Ascending aorta (tissue), 2 donors: ENCODE measurements at regions not wholly inside any gene's neighbourhood (a gene's known extent, or its start where the extent isn't known, plus 50 kb on each side); places are given as distances from the start of the nearest gene placed in this dataset.

Experiments
- DNase-seq, 2 donors: peaks; one replicate each; pipeline ENCODE4 v3.0.0-alpha.2; 2019; ENCODE audit warnings: low spot score in 2 of 2
- H3K27ac ChIP-seq, 2 donors: fragments of 200-600 bp; sonication (generic); one replicate each; pipeline ENCODE4 v1.5.1; 2016 to 2017; ENCODE audit warnings: mild to moderate bottlenecking in 1 of 2
- H3K27me3 ChIP-seq: fragments of 200-600 bp; sonication (generic); one replicate; pipeline ENCODE4 v1.5.1; 2017
- H3K36me3 ChIP-seq, 2 donors: fragments of 200-600 bp; sonication (generic); one replicate each; pipeline ENCODE4 v1.5.1; 2016
- H3K4me1 ChIP-seq, 2 donors: fragments of 200-600 bp; sonication (generic); one replicate each; pipeline ENCODE4 v1.5.1; 2016 to 2017; ENCODE audit warnings: mild to moderate bottlenecking in 1 of 2
- H3K4me3 ChIP-seq, 2 donors: fragments of 200-600 bp; sonication (generic); one replicate each; pipeline ENCODE4 v1.5.1; 2016 to 2017; ENCODE audit warnings: mild to moderate bottlenecking in 1 of 2
- H3K9me3 ChIP-seq, 2 donors: fragments of 200-600 bp; sonication (generic); one replicate each; pipeline ENCODE4 v1.5.1; 2016
- intact Hi-C: fragments of 100-400 bp; cut with DNase I; formaldehyde crosslinking; loops from one replicate; pipeline ENCODE4 v1.15.1; 2023
- TF ChIP-seq, protein P1 (sequence below), 3 experiments: fragments of 200-600 bp in 2 of 3; fragments of 450-650 bp in 1 of 3; sonication (generic) in 2 of 3; IDR thresholded peaks; one replicate each; pipeline ENCODE4 v1.5.1; 2016 to 2019; ENCODE audit warnings: antibody characterized with exemption in 3 of 3, mild to moderate bottlenecking in 1 of 3, moderate library complexity in 1 of 3

DNA sequence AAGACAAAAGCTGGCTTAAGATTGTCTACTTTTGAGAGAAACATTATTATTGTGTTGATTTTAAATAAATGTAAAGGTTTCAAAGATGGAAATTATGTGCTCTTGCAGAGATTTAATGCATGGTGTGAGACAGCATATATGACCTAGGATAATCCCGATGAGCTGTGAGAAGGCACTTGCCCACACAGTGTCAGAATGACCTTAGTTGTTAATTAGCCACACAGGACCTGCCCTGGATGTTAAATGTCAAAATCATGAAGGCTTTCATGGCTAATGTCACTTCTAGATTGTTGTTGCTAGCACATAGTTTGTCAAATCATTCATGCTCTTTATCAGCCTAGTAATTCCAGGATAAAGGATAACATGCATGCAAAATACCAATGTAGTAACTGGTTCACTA, 135.3 kb upstream of the GAP43 start:
- no peak for DNase-seq
- Histone ChIP-seq H3K9me3 (no peaks in the 10 kb centered on the region), H3K36me3 (no peaks in the 10 kb centered on the region), H3K4me1 (no peaks in the 10 kb centered on the region), H3K4me3 (no peak overlapping the region), H3K27me3 (no peaks in the 10 kb centered on the region), H3K27ac (no peak overlapping the region)
- intact Hi-C loops, result no loop called here
- TF ChIP-seq, protein P1, sequence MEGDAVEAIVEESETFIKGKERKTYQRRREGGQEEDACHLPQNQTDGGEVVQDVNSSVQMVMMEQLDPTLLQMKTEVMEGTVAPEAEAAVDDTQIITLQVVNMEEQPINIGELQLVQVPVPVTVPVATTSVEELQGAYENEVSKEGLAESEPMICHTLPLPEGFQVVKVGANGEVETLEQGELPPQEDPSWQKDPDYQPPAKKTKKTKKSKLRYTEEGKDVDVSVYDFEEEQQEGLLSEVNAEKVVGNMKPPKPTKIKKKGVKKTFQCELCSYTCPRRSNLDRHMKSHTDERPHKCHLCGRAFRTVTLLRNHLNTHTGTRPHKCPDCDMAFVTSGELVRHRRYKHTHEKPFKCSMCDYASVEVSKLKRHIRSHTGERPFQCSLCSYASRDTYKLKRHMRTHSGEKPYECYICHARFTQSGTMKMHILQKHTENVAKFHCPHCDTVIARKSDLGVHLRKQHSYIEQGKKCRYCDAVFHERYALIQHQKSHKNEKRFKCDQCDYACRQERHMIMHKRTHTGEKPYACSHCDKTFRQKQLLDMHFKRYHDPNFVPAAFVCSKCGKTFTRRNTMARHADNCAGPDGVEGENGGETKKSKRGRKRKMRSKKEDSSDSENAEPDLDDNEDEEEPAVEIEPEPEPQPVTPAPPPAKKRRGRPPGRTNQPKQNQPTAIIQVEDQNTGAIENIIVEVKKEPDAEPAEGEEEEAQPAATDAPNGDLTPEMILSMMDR (IDR thresholded peaks at IDR 0.05), result no peak

DNA sequence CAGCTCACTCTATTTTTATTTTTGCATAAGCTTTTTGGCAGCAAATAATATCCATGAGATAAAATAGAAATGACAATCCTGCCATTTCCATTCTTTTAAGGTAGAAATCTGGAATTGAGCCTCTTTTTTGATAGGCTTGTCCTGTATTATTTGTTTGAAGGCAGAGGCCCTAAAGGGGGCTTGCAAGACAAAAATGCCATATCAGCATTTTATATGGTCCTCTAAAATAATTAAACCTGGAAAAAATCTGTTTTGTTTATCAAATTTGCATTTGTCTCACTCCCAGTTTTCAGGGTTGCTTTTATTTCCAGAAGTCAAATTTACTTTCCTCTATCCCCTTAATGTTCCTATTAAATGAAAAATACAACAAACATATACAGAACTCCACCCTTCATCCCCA, 134.9 kb upstream of the GAP43 start:
- no peak for DNase-seq
- TF ChIP-seq, protein P1 (IDR thresholded peaks at IDR 0.05), result no peak

GRCh38 chr3:115494826-115495225, 128.5 kb upstream of the GAP43 start:
- intact Hi-C loops, result no loop called here
- H3K27ac ChIP-seq, result no peak overlapping the region
- H3K36me3 ChIP-seq, result no peaks in the 10 kb centered on the region
- H3K4me1 ChIP-seq, result no peaks in the 10 kb centered on the region
- no peaks in the 10 kb centered on the region for H3K27me3 ChIP-seq
- no peaks in the 10 kb centered on the region for H3K9me3 ChIP-seq
- no peak for DNase-seq
- TF ChIP-seq, protein P1 (IDR thresholded peaks at IDR 0.05), result no peak
- no peak overlapping the region for H3K4me3 ChIP-seq

More for the DNA sequence above, 134.9 kb upstream of the GAP43 start:
- H3K36me3 ChIP-seq, result no peaks in the 10 kb centered on the region
- H3K4me1 ChIP-seq, result no peaks in the 10 kb centered on the region
- H3K27ac ChIP-seq, result no peak overlapping the region
- no peaks in the 10 kb centered on the region for H3K9me3 ChIP-seq
- H3K27me3 ChIP-seq, result no peaks in the 10 kb centered on the region
- intact Hi-C loops, result no loop called here
- no peak overlapping the region for H3K4me3 ChIP-seq

DNA sequence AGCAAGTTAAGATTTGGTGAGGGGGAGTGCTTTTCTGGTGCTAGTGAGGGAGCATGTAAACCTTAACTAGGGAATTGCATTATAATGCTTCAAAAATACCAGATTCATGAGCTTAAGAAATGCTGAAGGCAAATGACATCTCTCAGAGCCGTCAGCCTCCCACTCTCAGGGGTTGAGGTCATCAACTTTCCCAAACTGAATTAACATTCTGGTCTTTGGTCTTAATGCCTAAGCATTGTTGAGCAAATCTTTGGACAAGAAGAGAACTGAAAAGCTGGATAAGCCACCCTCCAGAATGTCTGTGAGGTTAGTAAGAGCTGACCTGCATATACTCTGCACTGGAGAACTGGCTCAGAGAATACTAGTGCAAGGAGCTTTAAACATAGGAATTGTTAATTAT, 124.9 kb upstream of the GAP43 start:
- H3K9me3 ChIP-seq, result no peaks in the 10 kb centered on the region

GRCh38 chr3:115498898-115499297, 124.4 kb upstream of the GAP43 start:
- no peak for DNase-seq
- TF ChIP-seq, protein P1 (IDR thresholded peaks at IDR 0.05), result no peak
- H3K4me3 ChIP-seq, result no peak overlapping the region
- H3K9me3 ChIP-seq, result no peaks in the 10 kb centered on the region
- no peaks in the 10 kb centered on the region for H3K27me3 ChIP-seq
- H3K4me1 ChIP-seq, result no peaks in the 10 kb centered on the region
- H3K27ac ChIP-seq, result no peak overlapping the region
- H3K36me3 ChIP-seq, result no peaks in the 10 kb centered on the region
- intact Hi-C loops, result no loop called here

More for the DNA sequence above, 124.9 kb upstream of the GAP43 start:
- Histone ChIP-seq H3K27ac (no peak overlapping the region), H3K4me3 (no peak overlapping the region), H3K27me3 (no peaks in the 10 kb centered on the region), H3K4me1 (no peaks in the 10 kb centered on the region), H3K36me3 (no peaks in the 10 kb centered on the region)
- no peak for DNase-seq
- TF ChIP-seq, protein P1 (IDR thresholded peaks at IDR 0.05), result no peak
- intact Hi-C loops, result no loop called here

- no peaks in the 10 kb centered on the region for H3K27me3 ChIP-seq
- no peaks in the 10 kb centered on the region for H3K36me3 ChIP-seq
- intact Hi-C loops, result no loop called here
- no peak for DNase-seq
- H3K27ac ChIP-seq, result no peak overlapping the region
- TF ChIP-seq, protein P1 (IDR thresholded peaks at IDR 0.05), result no peak
- no peak overlapping the region for H3K4me3 ChIP-seq
- H3K4me1 ChIP-seq, result no peaks in the 10 kb centered on the region
- H3K9me3 ChIP-seq, result no peaks in the 10 kb centered on the region
Observed at GRCh38 chr3:115499666-115500065, 123.6 kb upstream of the GAP43 start.
